K562 (cell line): ENCODE measurements at regions not wholly inside any gene's neighbourhood (a gene's known extent, or its start where the extent isn't known, plus 50 kb on each side); places are given as distances from the start of the nearest gene placed in this dataset.

Experiments used
- ATAC-seq: fragments of 200-7000 bp; cut with Tn5 transposase; 3 replicates; pipeline ENCODE4 v1.9.1; 2020; ENCODE audit warnings: moderate library complexity
- BruUV-seq: library from RNA; stranded (reverse); fragments of 400-500 nt; replicated peaks from 2 replicates; lab custom pipeline; 2021; lab: Mats Ljungman, UMichigan
- CTCF ChIA-PET: fragments of 300-600 bp; formaldehyde crosslinking; extraction: SDS; loops from one replicate; lab custom pipeline; 2021; ENCODE audit warnings: low intra/inter-chr PET ratio; lab: Yijun Ruan, JAX
- POLR2A ChIA-PET: fragments of 300-600, 350-650 bp; sonication (Branson Sonifier 250); formaldehyde crosslinking; extraction: SDS; loops from one replicate; lab custom pipeline; 2021; ENCODE audit warnings: antibody characterized with exemption, inconsistent platforms; lab: Yijun Ruan, JAX
- DNase-seq, 4 experiments: peaks; one replicate each; pipeline versions ENCODE4 v3.0.0 to v3.0.0-alpha.2; 2011 to 2018; ENCODE audit warnings: low spot score in 3 of 4, mixed read lengths in 3 of 4; ENCODE audit errors: extremely low read depth in 1 of 4
- FAIRE-seq: peaks from 2 replicates; lab custom pipeline; 2011; peaks lifted over from hg19 to GRCh38; lab: Jason Lieb, UNC
- H2AFZ ChIP-seq: 2 replicates; pipeline ENCODE4 v1.6.0; 2011; ENCODE audit warnings: low read depth, low read length, control low read depth, inconsistent platforms
- H3K27ac ChIP-seq: fragments of 200-600 bp; 3 replicates; pipeline ENCODE4 v1.8.0; 2011; ENCODE audit warnings: low read depth, mild to moderate bottlenecking, control low read depth, inconsistent platforms, low read length, moderate library complexity, mixed read lengths; ENCODE audit errors: extremely low read depth
- H3K27me3 ChIP-seq, 2 experiments: fragments of 300-600 bp in 1 of 2; 2 replicates in 1 of 2; 3 replicates in 1 of 2; pipeline versions ENCODE4 v1.6.0 to v1.8.0; 2011; ENCODE audit warnings: inconsistent platforms in 2 of 2, low read length in 2 of 2, mild to moderate bottlenecking in 1 of 2, mixed read lengths in 1 of 2, moderate library complexity in 1 of 2; ENCODE audit not compliant: control insufficient read depth in 2 of 2, insufficient read depth in 2 of 2
- H3K36me3 ChIP-seq: fragments of 300-600 bp; 3 replicates; pipeline ENCODE4 v1.8.0; 2011; ENCODE audit warnings: mild to moderate bottlenecking, low read length, inconsistent platforms; ENCODE audit not compliant: control insufficient read depth, insufficient read depth
- H3K4me1 ChIP-seq, 2 experiments: fragments of 200-600 bp in 1 of 2; replicated peaks in 1 of 2; 2 replicates in 1 of 2; 3 replicates in 1 of 2; pipeline versions ENCODE4 v1.5.1 to v1.8.0; 2011; ENCODE audit warnings: inconsistent platforms in 2 of 2, low read length in 2 of 2, mild to moderate bottlenecking in 1 of 2, mixed read lengths in 1 of 2, moderate library complexity in 1 of 2; ENCODE audit not compliant: control insufficient read depth in 2 of 2, insufficient read depth in 2 of 2
- H3K4me2 ChIP-seq: 2 replicates; pipeline ENCODE4 v1.6.1; 2011; ENCODE audit warnings: low read length, control low read depth, inconsistent platforms, mixed read lengths; ENCODE audit not compliant: insufficient read depth
- H3K4me3 ChIP-seq: fragments of 200-600 bp; sonication (generic), shearing (Covaris generic); 2 replicates; pipeline ENCODE4 v1.5.1; 2016; ENCODE audit warnings: control low read depth, inconsistent platforms
- H3K79me2 ChIP-seq: fragments of 200-600 bp; 3 replicates; pipeline ENCODE4 v1.8.0; 2011; ENCODE audit warnings: low read length, inconsistent platforms; ENCODE audit not compliant: control insufficient read depth, insufficient read depth
- H3K9ac ChIP-seq, 2 experiments: 2 replicates each; pipeline versions ENCODE4 v1.6.0 to v1.6.1; 2011; ENCODE audit warnings: low read depth in 2 of 2, low read length in 2 of 2, control low read depth in 1 of 2, inconsistent platforms in 1 of 2, mild to moderate bottlenecking in 1 of 2, mixed read lengths in 1 of 2; ENCODE audit not compliant: insufficient read depth in 1 of 2
- H3K9me1 ChIP-seq: one replicate; pipeline ENCODE4 v1.6.0; 2011; ENCODE audit warnings: inconsistent platforms, mild to moderate bottlenecking, low read length, moderate library complexity; ENCODE audit not compliant: control insufficient read depth, insufficient read depth
- H3K9me3 ChIP-seq: replicated peaks from 2 replicates; pipeline ENCODE4 v1.5.1; 2011; ENCODE audit warnings: low read depth, low read length, inconsistent platforms; ENCODE audit not compliant: control insufficient read depth, insufficient read depth
- H4K20me1 ChIP-seq: replicated peaks from 2 replicates; pipeline ENCODE4 v1.6.1; 2011; ENCODE audit warnings: low read length, inconsistent platforms, mixed read lengths; ENCODE audit not compliant: control insufficient read depth, insufficient read depth
- IFI16 ChIP-seq: fragments of 250-450 bp; sonication (Bioruptor Pico); IDR thresholded peaks from 2 replicates; pipeline ENCODE4 v2.1.2; 2022; ENCODE audit warnings: mild to moderate bottlenecking, inconsistent platforms
- L3MBTL2 ChIP-seq: fragments of 450-650 bp; IDR thresholded peaks from 2 replicates; pipeline ENCODE4 v1.6.1; 2016; ENCODE audit warnings: mild to moderate bottlenecking, moderate library complexity
- MAFG ChIP-seq: fragments of 450-650 bp; conservative IDR thresholded peaks from 2 replicates; pipeline ENCODE4 v1.6.1; 2016; ENCODE audit warnings: missing genetic modification characterization, missing compliant biosample characterization
- MBD1 ChIP-seq: fragments of 250-450 bp; sonication (Bioruptor Pico); IDR thresholded peaks from 2 replicates; pipeline ENCODE4 v1.8.0; 2022; ENCODE audit warnings: inconsistent platforms
- MCM2 ChIP-seq: fragments of 450-650 bp; IDR thresholded peaks from 2 replicates; pipeline ENCODE4 v1.6.1; 2017; ENCODE audit warnings: low read depth, mild to moderate bottlenecking
- MEF2A ChIP-seq: IDR thresholded peaks from 2 replicates; pipeline ENCODE4 v1.6.1; 2011; ENCODE audit warnings: low read depth, mild to moderate bottlenecking, low read length, moderate library complexity; ENCODE audit not compliant: control insufficient read depth
- MLX ChIP-seq, 2 experiments: fragments of 450-650 bp in 1 of 2; sonication (generic) in 1 of 2; formaldehyde crosslinking; conservative IDR thresholded peaks; 2 replicates each; pipeline versions ENCODE4 v1.4.0 to v1.8.1; 2020 to 2022; ENCODE audit warnings: mild to moderate bottlenecking in 1 of 2, missing genetic modification reagents in 1 of 2
- PHB ChIP-seq: fragments of 250-450 bp; sonication (Bioruptor Pico); IDR thresholded peaks from 2 replicates; pipeline ENCODE4 v1.5.0; 2021
- RAD51 ChIP-seq: fragments of 450-650 bp; IDR thresholded peaks from 2 replicates; pipeline ENCODE4 v1.7.1; 2016; ENCODE audit warnings: low read depth, mild to moderate bottlenecking, borderline replicate concordance
- TFE3 ChIP-seq: fragments of 450-650 bp; formaldehyde crosslinking; IDR thresholded peaks from 2 replicates; pipeline ENCODE4 v1.4.0; 2020; ENCODE audit warnings: mild to moderate bottlenecking, mixed read lengths
- TSC22D4 ChIP-seq: fragments of 450-650 bp; IDR thresholded peaks from 2 replicates; pipeline ENCODE4 v1.6.1; 2016; ENCODE audit warnings: missing genetic modification characterization, missing biosample characterization, control low read depth
- ZNF707 ChIP-seq: fragments of 250-450 bp; sonication (Bioruptor Pico); conservative IDR thresholded peaks from 2 replicates; pipeline ENCODE4 v1.8.0; 2022; ENCODE audit warnings: inconsistent platforms, mild to moderate bottlenecking, moderate library complexity
- WGBS: fragments of 100-300 bp; shearing (Covaris generic); methylation state at CpG from one replicate; pipeline ENCODE4 v1.1.6; 2016; ENCODE audit warnings: low coverage, mixed read lengths; ENCODE audit not compliant: insufficient coverage; ENCODE audit errors: missing lambda C conversion rate; 5-methylcytosine and 5-hydroxymethylcytosine counted together
- in situ Hi-C: fragments of 300-500 bp; cut with MboI; formaldehyde crosslinking; loops from 4 replicates; pipeline ENCODE4 v1.15.0; 2018; ENCODE audit warnings: inconsistent platforms, mixed read lengths
- intact Hi-C: fragments of 100-400 bp; cut with micrococcal nuclease; formaldehyde crosslinking; loops from 2 replicates; pipeline ENCODE4 v1.14.2; 2022

GRCh38 chr9:119877306-119877705, 508.1 kb upstream of the BRINP1 start:
- WGBS: 1% methylated on average over 6 of the region's 6 CpGs
- intact Hi-C loops: no loop called here
- H3K36me3 ChIP-seq: no peaks in the 10 kb centered on the region
- no peak overlapping the region for H3K4me2 ChIP-seq
- no peaks in the 10 kb centered on the region for H3K9me1 ChIP-seq
- BruUV-seq: no TSS peak
- DNase-seq (no peak), ATAC-seq (no peak), FAIRE-seq (no peak)
- H3K79me2 ChIP-seq: no peaks in the 10 kb centered on the region
- ChIA-PET POLR2A (no interaction called here), CTCF (no interaction called here)
- in situ Hi-C loops: no loop called here
- H3K9me3 ChIP-seq: no peaks in the 10 kb centered on the region
- no peak overlapping the region for H3K9ac ChIP-seq
- no peaks in the 10 kb centered on the region for H3K4me1 ChIP-seq
- H3K27ac ChIP-seq: no peak overlapping the region
- no peaks in the 10 kb centered on the region for H3K27me3 ChIP-seq
- H4K20me1 ChIP-seq: no peaks in the 10 kb centered on the region
- no peak overlapping the region for H2AFZ ChIP-seq
- TF ChIP-seq MLX (CRISPR knock-in tag; conservative IDR thresholded peaks at IDR 0.05): no peak
- TF ChIP-seq TFE3 (CRISPR knock-in tag): no peak
- no peak for TF ChIP-seq MCM2
- TF ChIP-seq MAFG (tag): no peak
- no peak for TF ChIP-seq PHB (CRISPR knock-in tag)
- TF ChIP-seq ZNF707 (CRISPR knock-in tag): no peak
- no peak for TF ChIP-seq MEF2A
- TF ChIP-seq IFI16 (CRISPR knock-in tag): no peak
- no peak for TF ChIP-seq TSC22D4 (tag)
- TF ChIP-seq RAD51: no peak
- TF ChIP-seq L3MBTL2: no peak
- TF ChIP-seq MBD1 (CRISPR knock-in tag): no peak
- no peak overlapping the region for H3K4me3 ChIP-seq
